Esophagus muscularis mucosa (tissue), 4 donors: ENCODE measurements at regions not wholly inside any gene's neighbourhood (a gene's known extent, or its start where the extent isn't known, plus 50 kb on each side); places are given as distances from the start of the nearest gene placed in this dataset.

Experiments
- DNase-seq: peaks from one replicate; pipeline ENCODE4 v3.0.0-alpha.2; 2017; ENCODE audit errors: extremely low spot score
- H3K27ac ChIP-seq, 4 donors: fragments of 200-600 bp; sonication (generic); replicated peaks in 1 of 4; 1 replicate in 3 of 4; 2 replicates in 1 of 4; pipeline ENCODE4 v1.5.1; 2016 to 2019; ENCODE audit warnings: mild to moderate bottlenecking in 1 of 4
- H3K27me3 ChIP-seq, 4 donors: fragments of 200-600 bp; sonication (generic); one replicate each; pipeline versions ENCODE4 v1.5.1 to v1.6.0; 2016 to 2019
- H3K36me3 ChIP-seq, 4 donors: fragments of 200-600 bp; sonication (generic); one replicate each; pipeline ENCODE4 v1.5.1; 2016 to 2019
- H3K4me1 ChIP-seq, 4 donors: fragments of 200-600 bp; sonication (generic); one replicate each; pipeline ENCODE4 v1.5.1; 2016 to 2019
- H3K4me3 ChIP-seq, 4 donors: fragments of 200-600 bp; sonication (generic); 1 replicate in 2 of 4; 2 replicates in 2 of 4; pipeline ENCODE4 v1.5.1; 2016 to 2019; ENCODE audit warnings: mild to moderate bottlenecking in 4 of 4, moderate library complexity in 1 of 4
- H3K9me3 ChIP-seq, 4 donors: fragments of 200-600 bp; sonication (generic); 1 replicate in 3 of 4; 2 replicates in 1 of 4; pipeline ENCODE4 v1.5.1; 2016 to 2019
- EP300 ChIP-seq: sonication (generic); formaldehyde crosslinking; IDR thresholded peaks from one replicate; pipeline ENCODE4 v1.6.1; 2017; ENCODE audit warnings: antibody characterized with exemption
- POLR2A ChIP-seq: fragments of 450-650 bp; IDR thresholded peaks from one replicate; pipeline ENCODE4 v1.6.1; 2017; ENCODE audit warnings: antibody characterized with exemption, moderate library complexity, mild to moderate bottlenecking, low read depth
- POLR2AphosphoS5 ChIP-seq, 2 donors: sonication (generic); formaldehyde crosslinking; IDR thresholded peaks; one replicate each; pipeline ENCODE4 v1.6.1; 2017; ENCODE audit warnings: antibody characterized with exemption in 2 of 2
- WGBS: methylation state at CpG from one replicate; pipeline ENCODE4 v1.1.5; 2018; 5-methylcytosine and 5-hydroxymethylcytosine counted together
- intact Hi-C: fragments of 100-400 bp; cut with DNase I; formaldehyde crosslinking; loops from one replicate; pipeline ENCODE4 v1.15.1; 2023
- TF ChIP-seq, protein P1 (sequence below), 3 experiments: fragments of 200-600 bp in 2 of 3; fragments of 450-650 bp in 1 of 3; sonication (generic) in 2 of 3; IDR thresholded peaks; one replicate each; pipeline ENCODE4 v1.5.1; 2017 to 2019; ENCODE audit warnings: antibody characterized with exemption in 3 of 3, mild to moderate bottlenecking in 2 of 3, moderate library complexity in 1 of 3

DNA sequence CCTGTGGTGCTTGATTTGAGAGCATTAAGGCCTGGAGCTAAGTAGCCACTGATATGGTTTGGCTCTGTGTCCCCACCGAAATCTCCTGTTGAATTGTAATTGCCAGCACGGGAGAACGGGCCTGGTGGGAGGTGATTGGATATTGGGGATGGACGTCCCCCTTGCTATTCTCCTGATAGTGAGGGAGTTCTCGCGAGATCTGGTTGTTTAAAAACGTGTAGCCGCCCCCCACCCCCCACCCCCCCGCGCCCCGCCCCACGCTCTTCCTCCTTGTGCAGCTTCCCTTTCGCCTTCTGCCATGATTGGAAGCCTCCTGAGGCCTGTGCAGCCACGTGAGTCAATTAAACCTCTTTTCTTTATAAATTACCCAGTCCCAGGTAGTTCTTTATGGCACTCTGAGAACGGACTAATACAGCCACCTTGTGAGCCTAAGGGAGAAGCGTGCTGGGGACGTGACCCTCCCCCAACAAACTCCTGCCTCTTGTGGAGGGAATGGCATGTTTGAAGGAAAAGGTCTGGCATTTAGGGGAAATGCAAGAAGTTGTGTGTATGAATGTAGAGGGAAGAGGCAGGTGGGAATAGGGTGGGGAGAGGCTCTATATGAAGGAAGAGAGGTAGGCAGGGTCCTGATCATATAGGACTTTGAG is 118.0 kb upstream of the KMT2C start:
- H3K27me3 ChIP-seq = no peaks in the 10 kb centered on the region
- no peaks in the 10 kb centered on the region for H3K4me1 ChIP-seq
- intact Hi-C loops = no loop called here
- no peak for DNase-seq
- H3K27ac ChIP-seq = no peak overlapping the region
- no peaks in the 10 kb centered on the region for H3K36me3 ChIP-seq
- 72% methylated on average over 15 of the region's 17 CpGs for WGBS
- H3K4me3 ChIP-seq = no peak overlapping the region
- H3K9me3 ChIP-seq = no peaks in the 10 kb centered on the region
- TF ChIP-seq, protein P1, sequence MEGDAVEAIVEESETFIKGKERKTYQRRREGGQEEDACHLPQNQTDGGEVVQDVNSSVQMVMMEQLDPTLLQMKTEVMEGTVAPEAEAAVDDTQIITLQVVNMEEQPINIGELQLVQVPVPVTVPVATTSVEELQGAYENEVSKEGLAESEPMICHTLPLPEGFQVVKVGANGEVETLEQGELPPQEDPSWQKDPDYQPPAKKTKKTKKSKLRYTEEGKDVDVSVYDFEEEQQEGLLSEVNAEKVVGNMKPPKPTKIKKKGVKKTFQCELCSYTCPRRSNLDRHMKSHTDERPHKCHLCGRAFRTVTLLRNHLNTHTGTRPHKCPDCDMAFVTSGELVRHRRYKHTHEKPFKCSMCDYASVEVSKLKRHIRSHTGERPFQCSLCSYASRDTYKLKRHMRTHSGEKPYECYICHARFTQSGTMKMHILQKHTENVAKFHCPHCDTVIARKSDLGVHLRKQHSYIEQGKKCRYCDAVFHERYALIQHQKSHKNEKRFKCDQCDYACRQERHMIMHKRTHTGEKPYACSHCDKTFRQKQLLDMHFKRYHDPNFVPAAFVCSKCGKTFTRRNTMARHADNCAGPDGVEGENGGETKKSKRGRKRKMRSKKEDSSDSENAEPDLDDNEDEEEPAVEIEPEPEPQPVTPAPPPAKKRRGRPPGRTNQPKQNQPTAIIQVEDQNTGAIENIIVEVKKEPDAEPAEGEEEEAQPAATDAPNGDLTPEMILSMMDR (IDR thresholded peaks at IDR 0.05) = no peak
- TF ChIP-seq POLR2AphosphoS5 (IDR thresholded peaks at IDR 0.05) (no peak), EP300 (no peak), POLR2A (no peak)

DNA sequence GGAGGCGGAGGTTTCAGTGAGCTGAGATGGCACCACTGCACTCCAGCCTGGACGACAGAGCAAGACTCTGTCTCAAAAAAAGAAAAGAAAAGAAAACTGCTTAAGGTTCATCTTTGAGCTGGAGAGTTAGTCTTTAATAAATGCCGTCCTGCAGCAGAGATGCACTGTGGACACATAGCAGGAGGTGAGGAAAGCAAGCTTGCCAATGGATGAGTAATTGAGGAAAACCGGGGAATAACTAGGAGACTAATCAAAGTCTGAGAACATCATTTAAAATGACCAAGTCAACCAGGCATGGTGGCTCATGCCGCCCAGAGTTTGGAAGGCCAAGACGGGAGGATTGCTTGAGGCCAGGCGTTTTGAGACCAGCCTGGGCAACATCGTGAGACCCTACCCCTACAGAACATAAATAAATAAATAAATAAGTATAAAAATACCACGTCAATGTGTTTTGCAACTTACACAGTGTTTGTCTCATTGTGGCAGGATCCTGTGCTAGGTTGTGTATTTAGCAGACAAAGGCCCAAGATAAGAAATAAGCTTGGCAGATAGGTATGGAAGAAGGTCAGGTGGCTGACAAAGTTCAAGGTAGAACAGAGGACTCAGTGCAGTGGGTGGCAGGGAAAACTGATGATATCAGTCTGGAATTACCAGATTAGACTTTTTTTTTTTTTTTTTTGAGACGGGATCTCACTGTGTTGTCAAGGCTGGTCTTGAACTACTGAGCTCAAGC is 115.7 kb upstream of the KMT2C start:
- WGBS = 86% methylated on average over 10 of the region's 10 CpGs
- H3K27me3 ChIP-seq = peaks cover 0 to 3% (median 0%) of the 10 kb centered on the region in 4 donors
- no peaks in the 10 kb centered on the region for H3K9me3 ChIP-seq
- H3K4me1 ChIP-seq = no peaks in the 10 kb centered on the region
- no peak overlapping the region for H3K4me3 ChIP-seq
- intact Hi-C loops = no loop called here
- H3K36me3 ChIP-seq = no peaks in the 10 kb centered on the region
- DNase-seq = no peak
- no peak overlapping the region for H3K27ac ChIP-seq
- TF ChIP-seq POLR2AphosphoS5 (IDR thresholded peaks at IDR 0.05) (no peak), POLR2A (no peak), EP300 (no peak)
- TF ChIP-seq, protein P1 (IDR thresholded peaks at IDR 0.05) = no peak

DNA sequence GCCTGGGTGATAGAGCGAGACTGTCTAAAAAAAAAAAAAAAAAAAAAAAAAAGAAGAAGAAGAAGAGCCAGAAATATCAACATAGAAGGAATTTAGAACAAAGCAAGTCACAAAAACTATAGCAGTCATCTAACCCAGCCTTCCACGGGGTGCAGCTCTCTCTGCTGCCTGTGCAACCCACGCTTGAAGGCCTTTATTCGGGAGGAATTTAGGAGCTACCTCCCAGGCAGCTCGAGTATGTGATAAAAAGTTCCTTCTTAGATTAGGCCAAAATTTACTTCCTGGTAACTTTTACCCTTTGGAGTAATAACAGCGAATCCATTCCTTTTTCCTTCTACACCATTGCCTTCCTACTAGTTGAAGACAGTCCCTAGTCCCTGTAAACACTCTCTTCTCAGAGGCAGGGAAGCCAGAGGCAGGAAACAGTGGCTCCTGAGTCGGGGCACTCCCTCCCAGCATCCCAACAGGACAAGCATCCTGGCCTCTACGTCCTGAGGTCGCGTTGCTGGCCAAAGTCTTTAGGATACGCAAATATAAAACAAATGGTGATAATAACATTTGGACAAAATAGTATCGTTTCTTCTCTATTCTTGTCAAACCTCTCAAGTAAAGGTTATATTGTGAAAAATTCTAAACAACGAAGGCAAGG is 109.3 kb upstream of the KMT2C start:
- Histone ChIP-seq H3K4me1 (no peaks in the 10 kb centered on the region), H3K27me3 (peaks cover 0 to 3% (median 0%) of the 10 kb centered on the region in 4 donors), H3K9me3 (no peaks in the 10 kb centered on the region), H3K4me3 (no peak overlapping the region), H3K36me3 (no peaks in the 10 kb centered on the region), H3K27ac (no peak overlapping the region)
- DNase-seq = no peak
- intact Hi-C loops = no loop called here
- 76% methylated on average over 13 of the region's 13 CpGs for WGBS
- TF ChIP-seq EP300 (no peak), POLR2AphosphoS5 (IDR thresholded peaks at IDR 0.05) (no peak), POLR2A (no peak)
- TF ChIP-seq, protein P1 (IDR thresholded peaks at IDR 0.05) = no peak

DNA sequence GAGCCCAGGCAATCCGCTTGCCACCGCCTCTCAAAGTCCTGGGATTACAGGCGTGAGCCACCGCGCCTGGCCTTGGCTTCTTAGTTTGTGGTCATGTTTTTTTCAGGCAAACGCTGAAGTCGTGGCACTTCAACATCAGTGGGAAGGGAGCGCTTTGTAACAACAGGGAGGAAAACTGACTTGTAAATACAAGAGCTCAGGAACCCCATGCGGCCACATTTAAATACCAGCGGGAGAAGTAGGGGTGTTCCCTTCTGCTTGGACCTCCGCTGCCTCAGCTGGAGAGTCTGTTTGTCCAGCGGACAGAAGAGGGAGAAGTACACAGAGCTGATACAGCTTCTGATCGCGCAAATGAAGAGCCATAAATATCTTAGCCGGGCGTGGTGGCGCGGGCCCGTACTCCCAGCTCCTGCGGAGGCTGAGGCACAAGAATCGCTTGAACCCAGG is 108.7 kb upstream of the KMT2C start:
- H3K4me1 ChIP-seq = no peaks in the 10 kb centered on the region
- H3K36me3 ChIP-seq = no peaks in the 10 kb centered on the region
- no peak for TF ChIP-seq POLR2A
- TF ChIP-seq EP300 = no peak
- TF ChIP-seq, protein P1 (IDR thresholded peaks at IDR 0.05) = no peak
- TF ChIP-seq POLR2AphosphoS5 (IDR thresholded peaks at IDR 0.05) = no peak
- DNase-seq = no peak
- no peak overlapping the region for H3K27ac ChIP-seq
- WGBS = 77% methylated on average over 20 of the region's 21 CpGs
- no peak overlapping the region for H3K4me3 ChIP-seq
- no peaks in the 10 kb centered on the region for H3K9me3 ChIP-seq
- H3K27me3 ChIP-seq = peaks cover 0 to 3% (median 0%) of the 10 kb centered on the region in 4 donors
- intact Hi-C loops = no loop called here
